ENCODE measurements at regions not wholly inside any gene's neighbourhood (a gene's known extent, or its start where the extent isn't known, plus 50 kb on each side); places are given as distances from the start of the nearest gene placed in this dataset.

GRCh38 chr7:25481891-25482290 is 253.6 kb upstream of the NPVF start:
- Histone ChIP-seq H3K4me1 (ENCODE audit: control insufficient read depth, extremely low read depth, insufficient read depth, low read length) (no peaks in the 10 kb centered on the region), H4K20me1 (replicated peaks; ENCODE audit: control insufficient read depth, extremely low read depth, insufficient read depth, low read length) (no peaks in the 10 kb centered on the region), H3K9me1 (replicated peaks; ENCODE audit: control insufficient read depth, extremely low read depth, insufficient read depth, low read length) (no peaks in the 10 kb centered on the region), H3K36me3 (ENCODE audit: control insufficient read depth in 2 of 2, extremely low read depth in 1 of 2, insufficient read depth in 2 of 2, low read length in 2 of 2) (no peaks in the 10 kb centered on the region), H3K27ac (ENCODE audit: insufficient read depth, low read depth, low read length) (no peak overlapping the region), H3K9me3 (replicated peaks; ENCODE audit: control insufficient read depth, insufficient read depth, low read length) (no peaks in the 10 kb centered on the region), H2AFZ (ENCODE audit: low read depth, low read length) (no peak overlapping the region), H3K27me3 (ENCODE audit: control insufficient read depth in 2 of 2, insufficient read depth in 2 of 2, low read length in 2 of 2) (no peaks in the 10 kb centered on the region), H3K4me3 (replicated peaks in 1 of 3; ENCODE audit: insufficient read depth in 1 of 3, low read depth in 1 of 3, low read length in 3 of 3) (no peak overlapping the region), H3K4me2 (ENCODE audit: insufficient read depth, low read length) (no peak overlapping the region), H3K79me2 (ENCODE audit: control insufficient read depth, insufficient read depth, low read length) (no peaks in the 10 kb centered on the region), H3K9ac (replicated peaks; ENCODE audit: extremely low read depth, insufficient read depth, low read length) (no peak overlapping the region)
- dilution Hi-C loops (cut with MboI; ENCODE audit: extremely low pct_ligation_motif_present, low sequenced_read_pairs) = no loop called here
- FAIRE-seq = no peak
- TF ChIP-seq JUN (IDR thresholded peaks at IDR 0.05; ENCODE audit: borderline replicate concordance, insufficient read depth, insufficient read length, low read depth) = no peak
- TF ChIP-seq FOS (IDR thresholded peaks at IDR 0.05; ENCODE audit: borderline replicate concordance, insufficient read depth, low read length) = no peak
- TF ChIP-seq POLR2AphosphoS5 (IDR thresholded peaks at IDR 0.05; ENCODE audit: insufficient read depth, low read depth, low read length) = no peak
- no peak for TF ChIP-seq POLR2A (IDR thresholded peaks at IDR 0.05; ENCODE audit: low read depth, low read length)
- TF ChIP-seq, protein P1, sequence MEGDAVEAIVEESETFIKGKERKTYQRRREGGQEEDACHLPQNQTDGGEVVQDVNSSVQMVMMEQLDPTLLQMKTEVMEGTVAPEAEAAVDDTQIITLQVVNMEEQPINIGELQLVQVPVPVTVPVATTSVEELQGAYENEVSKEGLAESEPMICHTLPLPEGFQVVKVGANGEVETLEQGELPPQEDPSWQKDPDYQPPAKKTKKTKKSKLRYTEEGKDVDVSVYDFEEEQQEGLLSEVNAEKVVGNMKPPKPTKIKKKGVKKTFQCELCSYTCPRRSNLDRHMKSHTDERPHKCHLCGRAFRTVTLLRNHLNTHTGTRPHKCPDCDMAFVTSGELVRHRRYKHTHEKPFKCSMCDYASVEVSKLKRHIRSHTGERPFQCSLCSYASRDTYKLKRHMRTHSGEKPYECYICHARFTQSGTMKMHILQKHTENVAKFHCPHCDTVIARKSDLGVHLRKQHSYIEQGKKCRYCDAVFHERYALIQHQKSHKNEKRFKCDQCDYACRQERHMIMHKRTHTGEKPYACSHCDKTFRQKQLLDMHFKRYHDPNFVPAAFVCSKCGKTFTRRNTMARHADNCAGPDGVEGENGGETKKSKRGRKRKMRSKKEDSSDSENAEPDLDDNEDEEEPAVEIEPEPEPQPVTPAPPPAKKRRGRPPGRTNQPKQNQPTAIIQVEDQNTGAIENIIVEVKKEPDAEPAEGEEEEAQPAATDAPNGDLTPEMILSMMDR (IDR thresholded peaks at IDR 0.05; ENCODE audit: extremely low read depth in 1 of 2, insufficient read depth in 1 of 2, low read depth in 1 of 2, low read length in 2 of 2) = no peak
- TF ChIP-seq, protein P2, sequence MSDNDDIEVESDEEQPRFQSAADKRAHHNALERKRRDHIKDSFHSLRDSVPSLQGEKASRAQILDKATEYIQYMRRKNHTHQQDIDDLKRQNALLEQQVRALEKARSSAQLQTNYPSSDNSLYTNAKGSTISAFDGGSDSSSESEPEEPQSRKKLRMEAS (IDR thresholded peaks at IDR 0.05; ENCODE audit: insufficient read depth, insufficient read length) = no peak
- no peak for TF ChIP-seq EZH2 (IDR thresholded peaks at IDR 0.05; ENCODE audit: borderline replicate concordance, low read depth, low read length, severe bottlenecking)
- TF ChIP-seq GATA2 (IDR thresholded peaks at IDR 0.05; ENCODE audit: insufficient read depth, insufficient read length, low read depth, low read length) = no peak
- no peak for TF ChIP-seq MYC (IDR thresholded peaks at IDR 0.05; ENCODE audit: low read depth, low read length)
- DNase-seq (ENCODE audit: low read depth, low spot score) = no peak
- no TSS peak for BruUV-seq (replicated peaks)
- ChIA-PET POLR2A (no interaction called here), CTCF (no interaction called here)
- intact Hi-C loops (cut with micrococcal nuclease) = no loop called here
